ENCODE measurements at regions not wholly inside any gene's neighbourhood (a gene's known extent, or its start where the extent isn't known, plus 50 kb on each side); places are given as distances from the start of the nearest gene placed in this dataset.

- in situ Hi-C loops (cut with HindIII; ENCODE audit: extremely low pct_ligation_motif_present, low pct_unique_long_range_greater_than_20kb): no loop called here
Observed at GRCh38 chr3:177760803-177761202, 563.5 kb upstream of the TBL1XR1 start.

More at GRCh38 chr3:177760803-177761202, 563.5 kb upstream of the TBL1XR1 start:
- ATAC-seq (no peak), FAIRE-seq (no peak), DNase-seq (ENCODE audit: low spot score) (no peak)
- H2AFZ ChIP-seq (ENCODE audit: low read length): no peak overlapping the region
- no peaks in the 10 kb centered on the region for H4K20me1 ChIP-seq (ENCODE audit: insufficient read depth, low read length)
- H3K4me1 ChIP-seq (ENCODE audit: insufficient read depth, low read length): no peaks in the 10 kb centered on the region
- H3K9me3 ChIP-seq (ENCODE audit: low read length): no peaks in the 10 kb centered on the region
- ChIA-PET POLR2A (no interaction called here), CTCF (ENCODE audit: low intra/inter-chr PET ratio, low total read pairs) (no interaction called here)
- 13% methylated on average over 2 of the region's 2 CpGs for WGBS (ENCODE audit: low lambda C conversion rate)
- no peaks in the 10 kb centered on the region for H3K36me3 ChIP-seq (replicated peaks in 1 of 2; ENCODE audit: control insufficient read depth in 1 of 2, insufficient read depth in 2 of 2, low read length in 2 of 2)
- no peak overlapping the region for H3K27ac ChIP-seq (ENCODE audit: extremely low read length, insufficient read depth, low read length)
- no peak overlapping the region for H3K9ac ChIP-seq (ENCODE audit: insufficient read depth, low read depth, low read length)
- intact Hi-C loops (cut with micrococcal nuclease; ENCODE audit: unreplicated experiment): no loop called here
- H3K27me3 ChIP-seq (ENCODE audit: control insufficient read depth in 1 of 2, insufficient read depth in 2 of 2, low read length in 2 of 2): no peaks in the 10 kb centered on the region
- no peaks in the 10 kb centered on the region for H3K79me2 ChIP-seq (ENCODE audit: insufficient read depth, low read length)
- TF ChIP-seq SRSF4 (IDR thresholded peaks at IDR 0.05; ENCODE audit: low read depth, low read length, poor library complexity, severe bottlenecking) (no peak), SAFB2 (CRISPR knock-in tag; IDR thresholded peaks at IDR 0.05; ENCODE audit: borderline replicate concordance, low read depth) (no peak), ZNF10 (CRISPR knock-in tag; IDR thresholded peaks at IDR 0.05; ENCODE audit: borderline replicate concordance, low read depth) (no peak), THAP8 (CRISPR knock-in tag; IDR thresholded peaks at IDR 0.05; ENCODE audit: borderline replicate concordance) (no peak), BCLAF1 (IDR thresholded peaks at IDR 0.05) (no peak), RXRA (CRISPR knock-in tag; IDR thresholded peaks at IDR 0.05) (no peak), KAT2B (IDR thresholded peaks at IDR 0.05; ENCODE audit: borderline replicate concordance, low read depth, low read length) (no peak), HNF4A (CRISPR knock-in tag; IDR thresholded peaks at IDR 0.05) (no peak), MAFK (conservative IDR thresholded peaks at IDR 0.05 in 1 of 2, IDR thresholded peaks at IDR 0.05 in 1 of 2; ENCODE audit: low read length in 2 of 2) (no peak)
- no TSS peak for BruUV-seq (replicated peaks)
- H3K4me3 ChIP-seq (replicated peaks in 1 of 3; ENCODE audit: insufficient read depth in 1 of 3, low read depth in 2 of 3, low read length in 3 of 3): no peak overlapping the region
- no peak overlapping the region for H3K4me2 ChIP-seq (ENCODE audit: low read depth, low read length)
